ENCODE measurements at regions not wholly inside any gene's neighbourhood (a gene's known extent, or its start where the extent isn't known, plus 50 kb on each side); places are given as distances from the start of the nearest gene placed in this dataset.

GRCh38 chr15:47997195-47998080 is 123.4 kb upstream of the SLC24A5 start:
- TF ChIP-seq, protein P1, sequence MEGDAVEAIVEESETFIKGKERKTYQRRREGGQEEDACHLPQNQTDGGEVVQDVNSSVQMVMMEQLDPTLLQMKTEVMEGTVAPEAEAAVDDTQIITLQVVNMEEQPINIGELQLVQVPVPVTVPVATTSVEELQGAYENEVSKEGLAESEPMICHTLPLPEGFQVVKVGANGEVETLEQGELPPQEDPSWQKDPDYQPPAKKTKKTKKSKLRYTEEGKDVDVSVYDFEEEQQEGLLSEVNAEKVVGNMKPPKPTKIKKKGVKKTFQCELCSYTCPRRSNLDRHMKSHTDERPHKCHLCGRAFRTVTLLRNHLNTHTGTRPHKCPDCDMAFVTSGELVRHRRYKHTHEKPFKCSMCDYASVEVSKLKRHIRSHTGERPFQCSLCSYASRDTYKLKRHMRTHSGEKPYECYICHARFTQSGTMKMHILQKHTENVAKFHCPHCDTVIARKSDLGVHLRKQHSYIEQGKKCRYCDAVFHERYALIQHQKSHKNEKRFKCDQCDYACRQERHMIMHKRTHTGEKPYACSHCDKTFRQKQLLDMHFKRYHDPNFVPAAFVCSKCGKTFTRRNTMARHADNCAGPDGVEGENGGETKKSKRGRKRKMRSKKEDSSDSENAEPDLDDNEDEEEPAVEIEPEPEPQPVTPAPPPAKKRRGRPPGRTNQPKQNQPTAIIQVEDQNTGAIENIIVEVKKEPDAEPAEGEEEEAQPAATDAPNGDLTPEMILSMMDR (conservative IDR thresholded peaks at IDR 0.05; ENCODE audit: low read length): no peak
- TF ChIP-seq EZH2phosphoT487 (IDR thresholded peaks at IDR 0.05; ENCODE audit: borderline replicate concordance): no peak

Measured in Loucy (cell line).